ENCODE measurements at regions not wholly inside any gene's neighbourhood (a gene's known extent, or its start where the extent isn't known, plus 50 kb on each side); places are given as distances from the start of the nearest gene placed in this dataset.

- TF ChIP-seq CTCF (IDR thresholded peaks at IDR 0.05) (no peak), REST (IDR thresholded peaks at IDR 0.05; ENCODE audit: insufficient read depth in 1 of 2, low read depth in 2 of 2, low read length in 1 of 2) (no peak), POLR2AphosphoS5 (IDR thresholded peaks at IDR 0.05; ENCODE audit: low read depth, low read length) (no peak)
Observed at GRCh38 chr9:135275163-135275562, 187.7 kb downstream of the OLFM1 start.
